ENCODE measurements at regions not wholly inside any gene's neighbourhood (a gene's known extent, or its start where the extent isn't known, plus 50 kb on each side); places are given as distances from the start of the nearest gene placed in this dataset.
"Not testable (repeated sequence)": the region's sequence is repeated elsewhere in the genome, so short reads cannot be mapped to it uniquely, and the experiment has no call there.

DNA sequence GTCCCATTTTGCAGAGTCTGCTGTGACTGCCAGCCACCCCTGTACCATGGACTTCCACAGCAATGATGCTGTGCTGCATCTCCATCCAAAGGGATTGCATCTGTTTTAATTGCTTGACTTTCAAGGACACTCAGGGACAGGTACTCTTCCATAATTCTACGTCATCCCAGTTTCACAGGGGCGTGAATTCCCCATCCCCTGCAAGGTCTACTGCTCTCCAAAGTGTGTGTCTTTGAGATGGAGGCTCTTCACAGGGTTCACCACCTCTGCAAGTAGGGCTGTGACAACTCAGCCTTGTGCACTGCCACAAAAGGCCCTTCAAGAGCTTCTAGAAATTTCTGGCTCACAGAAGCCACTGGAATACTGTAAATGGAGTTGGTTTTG lies 304.3 kb upstream of the PLGLB1 start:
- TF ChIP-seq, protein P1, sequence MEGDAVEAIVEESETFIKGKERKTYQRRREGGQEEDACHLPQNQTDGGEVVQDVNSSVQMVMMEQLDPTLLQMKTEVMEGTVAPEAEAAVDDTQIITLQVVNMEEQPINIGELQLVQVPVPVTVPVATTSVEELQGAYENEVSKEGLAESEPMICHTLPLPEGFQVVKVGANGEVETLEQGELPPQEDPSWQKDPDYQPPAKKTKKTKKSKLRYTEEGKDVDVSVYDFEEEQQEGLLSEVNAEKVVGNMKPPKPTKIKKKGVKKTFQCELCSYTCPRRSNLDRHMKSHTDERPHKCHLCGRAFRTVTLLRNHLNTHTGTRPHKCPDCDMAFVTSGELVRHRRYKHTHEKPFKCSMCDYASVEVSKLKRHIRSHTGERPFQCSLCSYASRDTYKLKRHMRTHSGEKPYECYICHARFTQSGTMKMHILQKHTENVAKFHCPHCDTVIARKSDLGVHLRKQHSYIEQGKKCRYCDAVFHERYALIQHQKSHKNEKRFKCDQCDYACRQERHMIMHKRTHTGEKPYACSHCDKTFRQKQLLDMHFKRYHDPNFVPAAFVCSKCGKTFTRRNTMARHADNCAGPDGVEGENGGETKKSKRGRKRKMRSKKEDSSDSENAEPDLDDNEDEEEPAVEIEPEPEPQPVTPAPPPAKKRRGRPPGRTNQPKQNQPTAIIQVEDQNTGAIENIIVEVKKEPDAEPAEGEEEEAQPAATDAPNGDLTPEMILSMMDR (IDR thresholded peaks at IDR 0.05), result not testable (repeated sequence)
- not testable (repeated sequence) for TF ChIP-seq POLR2A (IDR thresholded peaks at IDR 0.05)

All from right lobe of liver (tissue), 4 donors.